ENCODE measurements at regions not wholly inside any gene's neighbourhood (a gene's known extent, or its start where the extent isn't known, plus 50 kb on each side); places are given as distances from the start of the nearest gene placed in this dataset.

- TF ChIP-seq POLR2A (IDR thresholded peaks at IDR 0.05; ENCODE audit: low read depth, low read length): no peak
- no peak for TF ChIP-seq POLR2AphosphoS5 (IDR thresholded peaks at IDR 0.05; ENCODE audit: low read depth, low read length)
Observed at GRCh38 chr14:38127356-38127755, 80.3 kb upstream of the SSTR1 start.
